ENCODE measurements at regions not wholly inside any gene's neighbourhood (a gene's known extent, or its start where the extent isn't known, plus 50 kb on each side); places are given as distances from the start of the nearest gene placed in this dataset.

DNA sequence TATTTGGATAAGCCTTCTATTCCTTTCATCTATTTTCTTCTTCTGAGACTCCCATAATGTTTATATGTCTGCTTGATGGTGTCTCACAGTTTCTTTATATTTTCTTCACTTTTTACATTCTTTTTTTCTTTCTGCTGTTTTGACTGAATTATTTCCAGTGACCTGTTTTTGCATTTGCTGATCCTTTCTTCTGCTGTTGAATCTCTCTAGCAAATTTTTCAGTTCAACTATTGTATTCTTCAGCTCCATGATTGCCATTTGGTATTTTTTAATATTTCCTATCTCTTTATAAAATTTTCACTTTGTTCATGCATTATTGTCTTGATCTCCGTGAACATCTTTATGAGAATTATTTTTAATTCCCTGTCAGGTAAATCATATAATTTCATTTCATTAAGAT is 122.3 kb upstream of the ST6GALNAC5 start:
- TF ChIP-seq, protein P1, sequence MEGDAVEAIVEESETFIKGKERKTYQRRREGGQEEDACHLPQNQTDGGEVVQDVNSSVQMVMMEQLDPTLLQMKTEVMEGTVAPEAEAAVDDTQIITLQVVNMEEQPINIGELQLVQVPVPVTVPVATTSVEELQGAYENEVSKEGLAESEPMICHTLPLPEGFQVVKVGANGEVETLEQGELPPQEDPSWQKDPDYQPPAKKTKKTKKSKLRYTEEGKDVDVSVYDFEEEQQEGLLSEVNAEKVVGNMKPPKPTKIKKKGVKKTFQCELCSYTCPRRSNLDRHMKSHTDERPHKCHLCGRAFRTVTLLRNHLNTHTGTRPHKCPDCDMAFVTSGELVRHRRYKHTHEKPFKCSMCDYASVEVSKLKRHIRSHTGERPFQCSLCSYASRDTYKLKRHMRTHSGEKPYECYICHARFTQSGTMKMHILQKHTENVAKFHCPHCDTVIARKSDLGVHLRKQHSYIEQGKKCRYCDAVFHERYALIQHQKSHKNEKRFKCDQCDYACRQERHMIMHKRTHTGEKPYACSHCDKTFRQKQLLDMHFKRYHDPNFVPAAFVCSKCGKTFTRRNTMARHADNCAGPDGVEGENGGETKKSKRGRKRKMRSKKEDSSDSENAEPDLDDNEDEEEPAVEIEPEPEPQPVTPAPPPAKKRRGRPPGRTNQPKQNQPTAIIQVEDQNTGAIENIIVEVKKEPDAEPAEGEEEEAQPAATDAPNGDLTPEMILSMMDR (conservative IDR thresholded peaks at IDR 0.05; ENCODE audit: low read depth, low read length) = no peak
- DNase-seq (ENCODE audit: low read depth) = no peak
- H3K4me3 ChIP-seq (ENCODE audit: low read length) = no peak overlapping the region

DNA sequence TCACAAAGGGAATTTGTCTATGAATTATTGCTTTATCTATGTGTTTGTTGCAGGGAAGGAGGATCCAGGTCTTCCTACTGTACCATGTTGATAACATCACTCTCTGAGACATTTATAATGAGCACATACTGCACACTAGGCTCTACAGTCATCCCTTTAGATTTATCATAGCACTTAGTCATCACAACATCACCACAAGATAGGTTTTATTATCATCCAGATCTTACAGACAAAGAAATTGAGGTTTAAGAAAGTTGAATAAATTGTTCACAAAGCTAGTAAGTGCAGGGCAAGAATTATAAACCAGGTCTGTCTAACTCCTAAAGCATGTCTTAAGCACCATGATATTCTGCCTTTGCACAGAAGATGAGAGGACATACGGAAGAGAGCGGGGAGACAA is 121.1 kb upstream of the ST6GALNAC5 start:
- TF ChIP-seq, protein P1 (conservative IDR thresholded peaks at IDR 0.05; ENCODE audit: low read depth, low read length) = no peak
- DNase-seq (ENCODE audit: low read depth) = no peak
- H3K4me3 ChIP-seq (ENCODE audit: low read length) = no peak overlapping the region

DNA sequence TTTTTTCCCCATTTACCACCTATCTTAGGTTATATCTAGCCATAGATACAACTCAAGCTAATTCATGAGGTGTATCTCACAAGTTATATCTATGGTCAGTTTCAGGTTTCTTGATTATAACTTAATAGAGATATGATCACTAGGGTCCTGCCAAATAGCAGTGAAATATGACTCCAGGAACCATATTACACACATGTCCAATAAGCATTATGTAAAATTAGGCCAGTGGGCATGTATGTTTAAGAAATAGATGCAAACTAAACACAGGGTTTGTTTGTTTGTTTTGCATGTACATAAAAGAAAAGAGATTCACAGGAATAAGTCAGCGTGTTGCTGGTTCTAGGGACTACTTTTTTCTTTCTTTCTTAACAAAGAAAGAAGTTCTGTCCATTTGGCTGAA is 112.5 kb upstream of the ST6GALNAC5 start:
- no peak for DNase-seq (ENCODE audit: low read depth)
- H3K4me3 ChIP-seq (ENCODE audit: low read length) = no peak overlapping the region
- TF ChIP-seq, protein P1 (conservative IDR thresholded peaks at IDR 0.05; ENCODE audit: low read depth, low read length) = no peak

DNA sequence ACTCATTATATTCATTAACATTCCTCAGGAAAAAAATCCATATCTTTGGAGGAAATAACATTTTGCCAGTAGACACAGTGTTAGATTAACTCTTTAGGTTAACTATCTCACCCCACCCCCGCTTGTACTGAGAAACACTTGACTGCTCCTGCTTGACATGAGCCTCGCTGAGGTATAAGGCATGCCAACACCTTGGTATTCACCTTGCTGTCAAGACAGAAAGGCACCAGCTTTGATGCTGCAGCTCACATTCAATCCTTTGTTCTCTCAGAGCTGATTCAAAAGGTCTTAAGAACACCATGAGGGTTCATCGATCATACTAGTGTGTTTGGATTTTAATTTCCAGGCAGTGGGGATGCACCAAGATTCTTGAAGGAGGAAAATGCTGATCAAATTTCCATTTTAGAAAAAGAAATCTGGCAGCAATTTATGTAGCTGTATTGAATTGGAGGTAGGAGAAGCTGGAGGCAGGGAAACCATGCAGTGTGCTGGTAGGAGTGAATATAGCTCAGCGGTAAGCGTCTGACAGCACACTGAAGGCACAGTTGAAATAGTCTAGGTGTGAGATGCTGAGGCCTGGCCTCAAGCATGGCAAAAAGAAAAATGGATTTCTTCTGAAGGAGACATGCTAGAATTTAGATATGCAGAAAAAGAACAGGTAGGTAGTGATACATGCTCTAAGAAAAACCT is 108.0 kb upstream of the ST6GALNAC5 start:
- TF ChIP-seq, protein P1 (conservative IDR thresholded peaks at IDR 0.05; ENCODE audit: low read depth, low read length) = no peak
- DNase-seq (ENCODE audit: low read depth) = no peak
- no peak overlapping the region for H3K4me3 ChIP-seq (ENCODE audit: low read length)

DNA sequence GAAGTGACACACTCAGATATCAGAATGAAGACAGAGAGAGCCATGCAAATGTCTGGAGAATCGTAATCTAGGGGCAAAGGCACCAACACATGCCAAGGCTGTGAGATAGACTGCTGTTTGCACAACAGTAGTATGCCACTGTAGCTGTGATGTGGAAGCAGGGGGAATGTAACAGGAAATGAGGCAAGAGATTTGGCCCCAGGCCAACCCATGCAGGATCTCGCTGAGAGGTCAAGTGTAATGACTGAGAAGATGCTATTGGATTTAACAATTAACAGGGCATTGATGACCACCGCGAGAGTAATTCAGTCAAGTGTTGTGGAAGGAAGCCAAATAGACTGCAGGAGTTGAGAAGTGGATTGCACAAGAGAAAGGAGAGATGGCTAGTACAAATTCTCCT is 107.3 kb upstream of the ST6GALNAC5 start:
- H3K4me3 ChIP-seq (ENCODE audit: low read length) = no peak overlapping the region
- TF ChIP-seq, protein P1 (conservative IDR thresholded peaks at IDR 0.05; ENCODE audit: low read depth, low read length) = no peak
- peak; percentile 42 for DNase-seq (ENCODE audit: low read depth)

DNA sequence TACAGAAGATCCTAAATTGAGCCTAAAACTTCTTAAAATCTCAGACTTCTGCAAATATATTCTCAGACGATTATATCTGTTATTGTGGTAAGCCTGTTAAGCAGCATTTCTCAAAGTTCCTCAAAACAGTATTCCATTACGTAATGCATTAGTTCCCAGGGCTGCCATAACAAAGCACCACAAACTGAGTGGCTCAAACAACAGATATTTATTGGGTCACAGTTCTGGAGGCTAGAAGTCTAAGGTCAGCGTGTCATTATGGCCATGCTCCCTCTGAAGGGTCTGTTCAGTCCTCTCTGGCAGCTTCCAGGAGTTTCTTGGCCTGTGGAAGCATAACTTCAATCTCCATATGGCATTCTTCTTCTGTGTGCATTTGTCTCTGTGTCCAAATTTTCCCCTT is 103.5 kb upstream of the ST6GALNAC5 start:
- TF ChIP-seq, protein P1 (conservative IDR thresholded peaks at IDR 0.05; ENCODE audit: low read depth, low read length) = no peak
- DNase-seq (ENCODE audit: low read depth) = no peak
- no peak overlapping the region for H3K4me3 ChIP-seq (ENCODE audit: low read length)
